ENCODE measurements at regions not wholly inside any gene's neighbourhood (a gene's known extent, or its start where the extent isn't known, plus 50 kb on each side); places are given as distances from the start of the nearest gene placed in this dataset.

GRCh38 chr2:230599853-230600252 lies 112.8 kb upstream of the CAB39 start:
- TF ChIP-seq CTCF (conservative IDR thresholded peaks at IDR 0.05 in 1 of 2, IDR thresholded peaks at IDR 0.05 in 1 of 2; ENCODE audit: extremely low read depth in 1 of 2, insufficient read depth in 1 of 2, low read depth in 1 of 2, low read length in 2 of 2) (no peak), EZH2 (IDR thresholded peaks at IDR 0.05; ENCODE audit: borderline replicate concordance, low read length) (no peak)
